ENCODE measurements at regions not wholly inside any gene's neighbourhood (a gene's known extent, or its start where the extent isn't known, plus 50 kb on each side); places are given as distances from the start of the nearest gene placed in this dataset.
"Not testable (repeated sequence)": the region's sequence is repeated elsewhere in the genome, so short reads cannot be mapped to it uniquely, and the experiment has no call there.

DNA sequence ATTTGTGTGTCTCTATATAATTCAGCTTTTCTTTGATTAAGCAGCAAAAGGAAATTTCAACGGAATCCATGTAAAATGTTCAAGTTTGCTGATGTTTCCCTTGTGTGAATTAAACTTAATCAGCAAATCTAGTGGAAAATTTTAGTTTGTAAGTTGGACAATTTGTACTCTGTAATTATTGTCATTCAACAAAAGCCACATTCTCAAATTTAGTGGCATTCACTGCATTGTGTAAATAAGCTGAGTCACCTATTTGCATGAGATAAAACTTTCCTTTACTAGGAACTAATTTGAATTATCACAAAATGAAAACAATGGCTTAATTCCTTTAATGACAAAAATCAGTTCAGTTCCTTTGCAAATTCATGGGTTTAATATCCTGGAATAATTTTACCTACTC is 784.2 kb upstream of the CCDC179 start:
- DNase-seq: no peak

DNA sequence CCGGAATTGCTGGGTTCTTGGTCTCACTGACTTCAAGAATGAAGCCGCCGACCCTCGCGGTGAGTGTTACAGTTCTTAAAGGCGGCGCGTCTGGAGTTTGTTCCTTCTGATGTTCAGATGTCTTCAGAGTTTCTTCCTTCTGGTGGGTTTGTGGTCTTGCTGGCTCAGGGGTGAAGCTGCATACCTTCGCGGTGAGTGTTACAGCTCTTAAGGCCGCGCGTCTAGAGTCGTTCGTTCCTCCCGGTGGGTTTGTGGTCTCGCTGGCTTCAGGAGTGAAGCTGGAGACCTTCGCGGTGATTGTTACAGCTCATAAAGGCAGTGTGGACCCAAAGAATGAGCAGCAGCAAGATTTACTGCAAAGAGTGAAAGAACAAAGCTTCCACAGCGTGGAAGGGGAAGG is 792.1 kb upstream of the CCDC179 start:
- no CpG with 5 or more reads among the region's 20 CpGs for WGBS (ENCODE audit: insufficient coverage, low lambda C conversion rate)
- not testable (repeated sequence) for H3K27me3 ChIP-seq (ENCODE audit: control insufficient read depth, insufficient read depth, low read length); H3K9me3 ChIP-seq (ENCODE audit: control insufficient read depth, low read depth, low read length); H3K4me3 ChIP-seq (ENCODE audit: low read length); H3K4me1 ChIP-seq (ENCODE audit: control insufficient read depth, insufficient read depth, low read length); H3K36me3 ChIP-seq (ENCODE audit: control insufficient read depth, insufficient read depth, low read length); DNase-seq; H3K27ac ChIP-seq (ENCODE audit: low read length)

More for the DNA sequence above, 784.2 kb upstream of the CCDC179 start:
- Histone ChIP-seq H3K36me3 (ENCODE audit: control insufficient read depth, insufficient read depth, low read length) (no peaks in the 10 kb centered on the region), H3K9me3 (ENCODE audit: control insufficient read depth, low read depth, low read length) (no peaks in the 10 kb centered on the region), H3K4me1 (ENCODE audit: control insufficient read depth, insufficient read depth, low read length) (no peaks in the 10 kb centered on the region), H3K27me3 (ENCODE audit: control insufficient read depth, insufficient read depth, low read length) (no peaks in the 10 kb centered on the region), H3K27ac (ENCODE audit: low read length) (no peak overlapping the region), H3K4me3 (ENCODE audit: low read length) (no peak overlapping the region)
- WGBS (ENCODE audit: insufficient coverage, low lambda C conversion rate): no CpG with 5 or more reads among the region's 1 CpG

DNA sequence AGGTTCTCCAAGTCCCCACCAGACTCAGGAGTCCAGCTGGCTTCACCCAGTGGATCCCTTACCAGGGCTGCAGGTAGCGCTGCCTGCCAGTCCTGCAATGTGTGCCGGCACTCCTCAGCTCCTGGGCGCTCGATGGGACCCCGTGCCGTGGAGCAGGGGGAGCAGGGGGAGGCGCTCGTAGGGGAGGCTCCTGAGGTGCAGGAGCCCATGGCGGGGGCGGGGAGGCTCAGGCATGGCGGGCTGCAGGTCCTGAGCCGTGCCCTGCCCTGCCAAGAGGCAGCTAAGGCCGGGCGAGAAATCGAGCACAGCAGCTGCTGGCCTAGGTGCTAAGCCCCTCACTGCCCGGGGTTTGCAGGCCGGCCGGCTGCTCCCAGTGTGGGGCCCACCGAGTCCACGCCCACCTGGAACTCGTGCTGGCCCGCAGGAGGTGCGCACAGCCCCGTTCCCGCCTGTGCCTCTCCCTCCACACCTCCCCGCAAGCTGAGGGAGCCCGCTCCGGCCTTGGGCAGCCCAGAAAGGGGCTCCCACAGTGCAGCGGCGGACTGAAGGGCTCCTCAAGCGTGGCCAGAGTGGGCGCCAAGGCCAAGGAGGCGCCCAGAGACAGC is 792.9 kb upstream of the CCDC179 start:
- Histone ChIP-seq H3K4me1 (ENCODE audit: control insufficient read depth, insufficient read depth, low read length) (no peaks in the 10 kb centered on the region), H3K27me3 (ENCODE audit: control insufficient read depth, insufficient read depth, low read length) (no peaks in the 10 kb centered on the region), H3K4me3 (ENCODE audit: low read length) (no peak overlapping the region), H3K27ac (ENCODE audit: low read length) (no peak overlapping the region), H3K9me3 (ENCODE audit: control insufficient read depth, low read depth, low read length) (peaks cover 6% of the 10 kb centered on the region), H3K36me3 (ENCODE audit: control insufficient read depth, insufficient read depth, low read length) (no peaks in the 10 kb centered on the region)
- WGBS (ENCODE audit: insufficient coverage, low lambda C conversion rate): no CpG with 5 or more reads among the region's 33 CpGs
- no peak for DNase-seq

DNA sequence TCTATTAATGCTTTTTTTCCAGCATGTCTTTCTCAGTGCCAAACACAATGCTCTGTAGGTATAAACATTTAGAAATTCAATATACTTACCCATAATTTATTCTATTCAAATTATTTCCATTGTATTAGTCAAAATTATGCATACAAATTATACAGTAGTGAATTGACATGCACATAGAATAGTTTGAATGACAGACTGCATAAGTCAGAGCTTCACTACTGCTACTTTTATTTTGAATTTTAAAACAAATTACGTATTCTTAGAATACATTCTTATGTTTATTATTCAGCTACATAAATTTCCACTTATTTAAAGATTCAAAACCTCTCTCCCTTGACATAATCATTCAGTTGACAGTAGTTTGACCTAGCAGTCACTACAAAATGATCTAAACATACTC is 808.0 kb upstream of the CCDC179 start:
- H3K4me1 ChIP-seq (ENCODE audit: control insufficient read depth, insufficient read depth, low read length): no peaks in the 10 kb centered on the region
- no peaks in the 10 kb centered on the region for H3K36me3 ChIP-seq (ENCODE audit: control insufficient read depth, insufficient read depth, low read length)
- H3K27ac ChIP-seq (ENCODE audit: low read length): no peak overlapping the region
- no peak for DNase-seq
- WGBS (ENCODE audit: insufficient coverage, low lambda C conversion rate): 91% methylated on average over 1 of the region's 1 CpG
- H3K9me3 ChIP-seq (ENCODE audit: control insufficient read depth, low read depth, low read length): no peaks in the 10 kb centered on the region
- no peaks in the 10 kb centered on the region for H3K27me3 ChIP-seq (ENCODE audit: control insufficient read depth, insufficient read depth, low read length)
- no peak overlapping the region for H3K4me3 ChIP-seq (ENCODE audit: low read length)

DNA sequence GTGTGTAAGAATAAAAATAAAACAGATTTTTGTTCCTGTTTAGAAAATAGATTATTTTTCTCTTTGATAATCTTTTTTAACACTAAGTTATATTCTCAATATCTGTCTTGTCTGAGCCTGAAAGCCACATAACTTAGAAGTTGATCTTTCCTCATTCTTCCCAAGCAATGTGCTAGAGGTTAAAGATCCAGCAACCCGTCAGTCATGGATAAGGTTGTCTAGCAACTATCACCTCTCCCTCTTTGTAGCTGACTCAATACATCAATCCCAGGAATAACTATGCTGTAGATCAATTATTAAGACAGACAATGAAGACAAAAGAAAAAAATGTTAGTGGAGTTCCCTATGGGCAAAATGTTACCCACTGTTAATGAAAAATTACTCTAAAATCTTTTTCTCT is 813.1 kb upstream of the CCDC179 start:
- DNase-seq: peak; percentile 48 to 64
- H3K36me3 ChIP-seq (ENCODE audit: control insufficient read depth, insufficient read depth, low read length): no peaks in the 10 kb centered on the region
- no CpG with 5 or more reads among the region's 1 CpG for WGBS (ENCODE audit: insufficient coverage, low lambda C conversion rate)

DNA sequence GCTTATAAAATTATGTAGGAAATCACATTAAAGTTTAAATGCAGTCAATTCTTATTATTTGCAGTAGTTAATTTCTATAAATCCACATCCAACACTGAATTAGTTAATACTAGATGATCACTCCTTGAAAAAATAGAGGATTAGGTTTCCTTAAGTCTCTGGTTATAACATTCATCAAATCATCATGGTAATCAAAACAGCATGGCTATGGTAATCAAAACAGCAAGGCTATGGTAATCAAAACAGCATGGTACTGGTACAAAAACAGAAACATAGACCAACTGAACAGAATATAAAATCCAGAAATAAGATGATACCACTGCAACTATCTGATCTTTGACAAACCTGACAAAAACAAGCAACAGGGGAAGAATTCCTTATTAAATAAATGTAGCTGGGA is 814.6 kb upstream of the CCDC179 start:
- Histone ChIP-seq H3K4me3 (ENCODE audit: low read length) (no peak overlapping the region), H3K4me1 (ENCODE audit: control insufficient read depth, insufficient read depth, low read length) (no peaks in the 10 kb centered on the region), H3K27ac (ENCODE audit: low read length) (no peak overlapping the region), H3K9me3 (ENCODE audit: control insufficient read depth, low read depth, low read length) (no peaks in the 10 kb centered on the region), H3K36me3 (ENCODE audit: control insufficient read depth, insufficient read depth, low read length) (no peaks in the 10 kb centered on the region), H3K27me3 (ENCODE audit: control insufficient read depth, insufficient read depth, low read length) (no peaks in the 10 kb centered on the region)
- no peak for DNase-seq

More for the DNA sequence above, 813.1 kb upstream of the CCDC179 start:
- Histone ChIP-seq H3K27ac (ENCODE audit: low read length) (no peak overlapping the region), H3K4me1 (ENCODE audit: control insufficient read depth, insufficient read depth, low read length) (no peaks in the 10 kb centered on the region), H3K9me3 (ENCODE audit: control insufficient read depth, low read depth, low read length) (no peaks in the 10 kb centered on the region), H3K27me3 (ENCODE audit: control insufficient read depth, insufficient read depth, low read length) (no peaks in the 10 kb centered on the region), H3K4me3 (ENCODE audit: low read length) (no peak overlapping the region)

DNA sequence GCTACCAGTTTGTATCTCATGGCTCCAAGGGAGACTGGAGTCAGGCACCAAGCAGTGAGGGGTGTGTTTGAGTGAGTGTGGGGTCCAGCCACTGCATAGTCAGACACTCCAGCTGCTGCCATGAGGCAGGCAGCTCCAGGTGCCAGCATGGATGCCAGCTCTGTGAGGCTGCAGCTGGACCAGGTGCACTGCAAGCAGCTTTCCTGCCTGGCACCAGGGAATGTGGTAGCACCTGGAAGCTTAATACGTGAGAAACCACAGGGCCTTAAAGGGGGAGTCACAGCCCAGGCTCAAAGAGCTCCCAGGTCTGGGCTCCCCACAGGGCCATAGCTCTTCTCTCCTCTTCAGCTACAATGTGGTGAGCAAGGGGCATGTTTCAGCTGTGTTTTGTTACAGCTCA is 817.8 kb upstream of the LUZP2 start:
- DNase-seq: no peak
- no peak overlapping the region for H3K27ac ChIP-seq (ENCODE audit: low read length)

DNA sequence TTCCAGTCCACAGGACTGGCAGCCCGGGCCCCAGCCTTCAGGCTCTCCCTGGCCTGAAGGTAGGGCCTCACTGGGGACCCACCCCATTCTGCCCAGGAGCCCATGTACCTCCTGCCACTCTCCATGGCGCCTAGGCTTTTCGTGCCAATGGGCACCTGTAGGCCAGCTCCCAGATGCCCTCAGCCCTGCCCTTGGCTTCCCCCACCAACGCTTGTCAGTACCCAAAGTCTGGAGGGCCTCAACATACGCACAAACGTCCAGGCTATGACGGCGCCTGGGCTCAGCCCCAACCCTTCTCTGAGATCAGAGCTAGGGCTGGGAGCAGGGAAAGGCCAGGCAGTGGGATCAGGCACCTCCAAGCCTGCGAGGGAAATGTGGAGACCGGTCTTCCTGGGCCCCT is 816.9 kb upstream of the LUZP2 start:
- Histone ChIP-seq H3K27ac (ENCODE audit: low read length) (no peak overlapping the region), H3K4me1 (ENCODE audit: control insufficient read depth, insufficient read depth, low read length) (no peaks in the 10 kb centered on the region), H3K9me3 (ENCODE audit: control insufficient read depth, low read depth, low read length) (no peaks in the 10 kb centered on the region), H3K36me3 (ENCODE audit: control insufficient read depth, insufficient read depth, low read length) (no peaks in the 10 kb centered on the region), H3K27me3 (ENCODE audit: control insufficient read depth, insufficient read depth, low read length) (no peaks in the 10 kb centered on the region), H3K4me3 (ENCODE audit: low read length) (no peak overlapping the region)
- DNase-seq: no peak
- WGBS (ENCODE audit: insufficient coverage, low lambda C conversion rate): no CpG with 5 or more reads among the region's 10 CpGs

More for the DNA sequence above, 817.8 kb upstream of the LUZP2 start:
- H3K36me3 ChIP-seq (ENCODE audit: control insufficient read depth, insufficient read depth, low read length): no peaks in the 10 kb centered on the region
- WGBS (ENCODE audit: insufficient coverage, low lambda C conversion rate): no CpG with 5 or more reads among the region's 1 CpG
- no peak overlapping the region for H3K4me3 ChIP-seq (ENCODE audit: low read length)
- no peaks in the 10 kb centered on the region for H3K9me3 ChIP-seq (ENCODE audit: control insufficient read depth, low read depth, low read length)
- no peaks in the 10 kb centered on the region for H3K4me1 ChIP-seq (ENCODE audit: control insufficient read depth, insufficient read depth, low read length)
- no peaks in the 10 kb centered on the region for H3K27me3 ChIP-seq (ENCODE audit: control insufficient read depth, insufficient read depth, low read length)

DNA sequence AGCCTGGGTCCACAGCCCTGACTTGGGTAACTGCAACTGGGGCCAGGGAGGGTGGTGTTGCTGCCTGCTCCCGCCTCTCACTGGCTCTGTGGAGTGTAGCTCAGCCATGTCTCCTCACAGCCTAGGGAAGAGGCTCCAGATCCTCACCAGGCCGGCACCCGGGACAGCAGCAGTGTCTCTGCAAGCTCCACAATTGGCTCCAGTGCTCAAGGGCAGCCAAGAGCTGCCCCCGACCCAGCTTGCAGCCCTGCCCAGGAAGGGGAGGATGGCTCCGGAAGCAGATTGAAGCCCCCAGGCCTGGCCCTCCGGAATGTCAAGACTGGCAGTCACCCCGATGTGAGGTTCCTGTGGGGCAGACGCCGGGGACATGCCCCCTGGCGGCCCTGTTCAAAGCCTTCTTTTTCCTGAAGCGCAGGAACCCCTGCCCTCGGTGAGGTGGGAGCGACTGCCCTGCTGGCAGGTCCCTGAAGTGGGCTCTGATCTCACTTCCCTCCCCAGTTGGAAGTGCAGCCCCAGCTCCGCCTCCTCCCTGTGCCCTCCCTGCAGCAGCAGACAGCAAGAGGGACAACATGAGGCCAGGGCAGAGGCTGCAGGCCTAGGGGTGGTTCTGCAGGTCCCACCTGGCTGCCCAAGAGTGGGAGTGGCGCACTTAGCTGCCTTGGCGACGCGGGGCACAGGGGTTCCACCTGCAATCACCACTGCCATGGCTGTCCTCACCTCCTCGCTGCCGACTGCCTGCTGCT is 816.2 kb upstream of the LUZP2 start:
- no CpG with 5 or more reads among the region's 20 CpGs for WGBS (ENCODE audit: insufficient coverage, low lambda C conversion rate)
- Histone ChIP-seq H3K4me1 (ENCODE audit: control insufficient read depth, insufficient read depth, low read length) (no peaks in the 10 kb centered on the region), H3K4me3 (ENCODE audit: low read length) (no peak overlapping the region), H3K27me3 (ENCODE audit: control insufficient read depth, insufficient read depth, low read length) (no peaks in the 10 kb centered on the region), H3K36me3 (ENCODE audit: control insufficient read depth, insufficient read depth, low read length) (no peaks in the 10 kb centered on the region), H3K27ac (ENCODE audit: low read length) (no peak overlapping the region), H3K9me3 (ENCODE audit: control insufficient read depth, low read depth, low read length) (no peaks in the 10 kb centered on the region)
- no peak for DNase-seq

DNA sequence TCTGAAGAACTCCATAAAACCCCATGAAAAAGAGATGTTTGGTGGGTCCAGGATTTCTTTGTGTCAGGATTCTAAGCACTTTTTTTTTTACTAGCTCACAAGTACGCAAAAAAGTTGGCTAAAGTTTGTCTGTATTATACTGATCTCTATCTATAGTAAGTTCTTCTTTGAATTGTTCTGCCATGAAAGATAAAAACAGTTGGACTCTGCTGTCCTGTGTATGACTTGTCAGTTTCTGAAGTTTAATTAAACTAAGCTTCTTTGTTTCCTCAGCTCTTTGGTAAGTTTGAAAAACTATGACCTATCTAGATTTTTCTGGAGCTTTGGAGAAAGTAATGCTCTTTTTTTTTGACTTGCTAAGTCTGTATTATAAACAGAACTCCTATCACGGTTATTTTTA is 812.2 kb upstream of the LUZP2 start:
- DNase-seq: no peak
- Histone ChIP-seq H3K36me3 (ENCODE audit: control insufficient read depth, insufficient read depth, low read length) (no peaks in the 10 kb centered on the region), H3K27ac (ENCODE audit: low read length) (no peak overlapping the region), H3K27me3 (ENCODE audit: control insufficient read depth, insufficient read depth, low read length) (no peaks in the 10 kb centered on the region), H3K4me3 (ENCODE audit: low read length) (no peak overlapping the region), H3K9me3 (ENCODE audit: control insufficient read depth, low read depth, low read length) (no peaks in the 10 kb centered on the region), H3K4me1 (ENCODE audit: control insufficient read depth, insufficient read depth, low read length) (no peaks in the 10 kb centered on the region)
- 83% methylated on average over 1 of the region's 2 CpGs for WGBS (ENCODE audit: insufficient coverage, low lambda C conversion rate)

DNA sequence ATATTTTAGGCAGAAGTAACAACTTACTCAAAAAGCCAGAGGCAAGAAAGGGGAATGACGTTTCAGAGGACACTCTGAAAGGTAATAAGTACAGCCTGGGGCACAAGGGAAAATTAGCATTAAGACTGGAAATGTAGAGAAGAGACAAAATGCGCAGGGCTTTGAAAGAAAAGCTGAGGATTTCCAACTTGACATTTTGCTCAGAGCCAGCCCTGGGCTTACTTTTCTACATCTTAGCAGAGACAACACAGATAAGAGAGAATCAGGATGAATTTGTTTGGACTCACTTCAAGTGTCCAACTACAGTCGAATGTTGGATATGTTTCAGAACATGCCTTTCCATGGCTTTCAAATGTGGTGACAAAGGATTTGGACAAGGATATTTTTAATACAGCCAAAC is 808.9 kb upstream of the LUZP2 start:
- WGBS (ENCODE audit: insufficient coverage, low lambda C conversion rate): 90% methylated on average over 3 of the region's 3 CpGs
- Histone ChIP-seq H3K27me3 (ENCODE audit: control insufficient read depth, insufficient read depth, low read length) (no peaks in the 10 kb centered on the region), H3K4me3 (ENCODE audit: low read length) (no peak overlapping the region), H3K4me1 (ENCODE audit: control insufficient read depth, insufficient read depth, low read length) (no peaks in the 10 kb centered on the region), H3K36me3 (ENCODE audit: control insufficient read depth, insufficient read depth, low read length) (no peaks in the 10 kb centered on the region), H3K9me3 (ENCODE audit: control insufficient read depth, low read depth, low read length) (no peaks in the 10 kb centered on the region), H3K27ac (ENCODE audit: low read length) (no peak overlapping the region)
- DNase-seq: no peak
